Stimulated activated CD8-positive, alpha-beta memory T cell treated with anti-CD3 and anti-CD28 coated beads, Interleukin-15, amount 100 ng/mL, for 1 hour (primary cell): ENCODE measurements at regions not wholly inside any gene's neighbourhood (a gene's known extent, or its start where the extent isn't known, plus 50 kb on each side); places are given as distances from the start of the nearest gene placed in this dataset.
"Not testable (repeated sequence)": the region's sequence is repeated elsewhere in the genome, so short reads cannot be mapped to it uniquely, and the experiment has no call there.

Experiments
- DNase-seq: peaks from one replicate; pipeline ENCODE4 v3.0.0-alpha.2; 2020; ENCODE audit warnings: low read depth

DNA sequence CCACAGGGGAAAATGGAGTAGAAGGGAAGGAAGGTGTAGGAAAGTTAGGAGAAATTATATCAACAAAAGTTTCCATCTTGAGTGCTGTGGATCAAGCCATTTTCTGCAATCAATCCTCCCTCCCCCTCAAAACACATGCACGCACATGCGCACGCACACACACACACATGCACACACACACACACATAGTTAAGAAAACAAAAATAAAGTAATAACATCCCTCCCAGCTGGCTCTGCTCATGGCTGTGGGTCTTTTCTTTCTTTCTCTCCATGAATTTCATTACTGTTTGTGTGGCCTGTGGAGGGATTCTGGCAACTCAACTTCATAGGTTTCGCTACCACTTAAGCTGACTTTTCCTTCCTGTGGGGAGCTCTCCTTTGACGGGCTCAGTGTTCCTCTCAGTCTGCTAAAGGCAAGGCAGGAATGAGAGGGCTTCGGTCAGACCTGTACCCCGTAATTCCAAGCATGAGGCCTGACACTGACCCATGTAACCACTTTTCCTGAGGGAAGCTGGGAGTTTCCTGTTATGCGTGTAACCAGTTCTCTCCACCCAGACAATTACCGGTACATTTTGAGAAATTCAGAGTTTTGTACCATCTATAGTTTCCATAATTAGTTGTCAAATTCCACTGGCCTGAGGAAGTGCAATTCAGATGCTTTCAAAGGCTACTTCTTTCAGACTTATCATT lies 79.8 kb downstream of the ZNF92 start:
- no peak for DNase-seq

GRCh38 chr7:65454469-65454868 lies 80.8 kb downstream of the ZNF92 start:
- DNase-seq, result no peak

DNA sequence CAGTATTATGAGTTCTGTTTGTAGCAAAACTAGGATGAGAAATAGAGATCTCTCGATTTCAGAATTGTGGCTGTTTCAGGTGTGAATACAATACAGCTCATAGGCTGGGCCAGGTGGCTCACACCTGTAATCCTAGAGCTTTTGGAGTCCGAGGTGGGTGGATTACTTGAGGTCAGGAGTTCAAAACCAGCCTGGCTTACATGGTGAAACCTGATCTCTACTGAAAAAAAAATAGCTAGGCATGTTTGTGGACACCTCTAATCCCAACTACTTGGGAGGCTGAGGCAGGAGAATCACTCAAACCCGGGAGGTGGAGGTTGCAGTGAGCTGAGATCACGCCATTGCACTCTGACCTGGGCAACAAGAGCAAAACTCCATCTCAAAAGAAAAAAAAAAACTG lies 81.4 kb downstream of the ZNF92 start:
- not testable (repeated sequence) for DNase-seq

DNA sequence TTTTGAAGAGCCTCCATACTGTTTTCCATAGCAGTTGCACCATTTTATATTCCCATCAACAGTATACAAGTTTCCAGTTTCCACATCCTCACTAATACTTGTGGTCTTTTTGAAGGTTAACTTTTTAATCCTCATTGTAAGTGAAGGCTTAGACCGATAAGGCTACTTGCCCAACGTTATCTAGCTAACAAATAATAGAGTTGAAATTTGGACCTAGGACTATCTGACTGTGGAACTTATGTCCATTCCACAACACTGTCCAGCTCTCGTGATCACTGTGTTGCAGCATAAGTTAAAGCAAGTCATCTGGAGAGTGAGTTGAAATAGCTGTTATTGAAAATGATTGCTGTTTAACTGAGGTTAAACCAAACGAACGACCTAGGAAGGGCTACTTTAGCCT lies 84.0 kb downstream of the ZNF92 start:
- no peak for DNase-seq

DNA sequence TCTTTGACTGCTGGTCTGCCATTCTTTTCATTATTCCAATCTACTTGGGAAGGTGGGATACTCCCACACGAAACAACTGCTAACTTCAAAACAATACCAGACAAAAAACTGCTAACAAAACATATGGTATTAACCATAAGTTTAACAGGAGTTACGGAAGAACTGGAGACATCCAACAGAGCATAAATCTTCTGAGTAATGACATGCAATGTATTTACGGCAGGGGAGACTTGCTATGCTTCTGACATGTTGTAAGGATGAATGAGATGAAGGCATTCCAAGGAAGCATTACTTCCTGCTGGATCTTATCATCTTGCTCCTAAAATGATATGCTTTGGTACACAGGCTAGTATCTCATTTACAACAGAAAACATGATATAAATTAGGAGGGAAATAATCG lies 85.8 kb downstream of the ZNF92 start:
- no peak for DNase-seq

DNA sequence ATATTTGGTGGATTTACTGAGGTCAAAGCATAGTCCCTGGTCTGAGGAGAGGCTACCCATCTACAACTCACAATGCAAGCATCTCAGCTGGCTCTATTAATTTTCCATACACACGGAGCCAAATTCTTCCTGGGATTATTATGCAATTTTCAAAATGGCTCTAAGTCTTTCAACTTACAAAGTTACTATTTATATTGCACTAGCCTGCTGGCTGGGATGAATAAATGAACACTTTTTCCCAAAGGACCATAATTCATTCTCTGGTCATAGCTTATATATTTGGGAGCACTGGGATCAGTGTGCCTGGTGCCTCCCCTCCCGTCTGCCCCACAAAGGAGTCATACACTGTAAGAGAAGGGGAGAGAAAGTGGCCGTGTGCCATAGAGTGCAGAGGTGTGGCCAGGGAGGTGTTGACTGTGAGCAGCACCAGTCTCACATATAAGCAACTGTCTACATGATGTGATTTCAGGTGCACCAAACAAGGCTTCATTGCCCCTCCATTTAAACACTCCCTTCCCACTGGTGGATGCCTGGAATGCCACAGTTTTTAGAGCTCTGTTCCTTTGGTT lies 88.6 kb downstream of the ZNF92 start:
- DNase-seq, result no peak

GRCh38 chr7:65463184-65463583 lies 89.5 kb downstream of the ZNF92 start:
- no peak for DNase-seq

DNA sequence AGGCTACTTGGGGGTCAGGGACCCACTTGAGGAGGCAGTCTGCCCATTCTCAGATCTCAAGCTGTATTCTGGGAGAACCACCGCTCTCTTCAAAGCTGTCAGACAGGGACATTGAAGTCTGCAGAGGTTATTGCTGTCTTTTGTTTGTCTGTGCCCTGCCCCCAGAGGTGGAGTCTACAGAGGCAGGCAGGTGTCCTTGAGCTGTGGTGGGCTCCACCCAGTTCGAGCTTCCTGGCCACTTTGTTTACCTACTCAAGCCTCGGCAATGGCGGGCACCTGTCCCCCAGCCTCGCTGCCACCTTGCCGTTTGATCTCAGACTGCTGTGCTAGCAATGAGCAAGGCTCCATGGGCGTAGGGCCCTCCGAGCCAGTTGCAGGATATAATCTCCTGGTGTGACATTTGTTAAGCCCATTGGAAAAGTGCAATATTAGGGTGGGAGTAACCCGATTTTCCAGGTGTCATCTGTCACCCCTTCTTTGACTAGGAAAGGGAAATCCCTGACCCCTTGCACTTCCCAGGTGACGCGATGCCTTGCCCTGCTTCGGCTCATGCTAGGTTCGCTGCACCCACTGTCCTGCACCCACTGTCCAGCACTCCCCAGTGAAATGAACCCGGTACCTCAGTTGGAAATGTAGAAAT lies 96.4 kb downstream of the ZNF92 start:
- DNase-seq, result not testable (repeated sequence)

DNA sequence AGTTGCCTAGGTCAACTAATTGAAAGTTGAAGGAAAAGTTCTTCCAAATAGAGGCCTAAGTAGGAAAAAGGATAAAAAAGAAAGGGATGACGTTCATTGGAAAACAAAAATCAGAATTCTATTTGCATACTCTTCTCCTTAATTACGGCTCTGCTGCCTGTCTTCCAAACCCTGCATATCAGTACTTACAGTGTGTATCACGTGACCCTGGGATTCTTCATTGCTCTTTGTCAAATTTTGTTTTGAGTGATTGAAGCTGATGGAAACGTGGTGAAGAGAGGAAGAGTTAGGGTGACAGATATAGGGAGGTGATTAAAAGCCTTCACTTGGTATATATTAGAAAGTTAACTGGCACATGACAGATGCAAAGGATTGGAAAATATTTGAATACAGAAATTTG lies 97.9 kb downstream of the ZNF92 start:
- no peak for DNase-seq

- no peak for DNase-seq
Measured at GRCh38 chr7:65475040-65475726, 101.5 kb downstream of the ZNF92 start.

- DNase-seq, result no peak
Measured at GRCh38 chr7:65475734-65476319, 102.2 kb downstream of the ZNF92 start.

GRCh38 chr7:65477326-65477725 lies 103.7 kb downstream of the ZNF92 start:
- no peak for DNase-seq

DNA sequence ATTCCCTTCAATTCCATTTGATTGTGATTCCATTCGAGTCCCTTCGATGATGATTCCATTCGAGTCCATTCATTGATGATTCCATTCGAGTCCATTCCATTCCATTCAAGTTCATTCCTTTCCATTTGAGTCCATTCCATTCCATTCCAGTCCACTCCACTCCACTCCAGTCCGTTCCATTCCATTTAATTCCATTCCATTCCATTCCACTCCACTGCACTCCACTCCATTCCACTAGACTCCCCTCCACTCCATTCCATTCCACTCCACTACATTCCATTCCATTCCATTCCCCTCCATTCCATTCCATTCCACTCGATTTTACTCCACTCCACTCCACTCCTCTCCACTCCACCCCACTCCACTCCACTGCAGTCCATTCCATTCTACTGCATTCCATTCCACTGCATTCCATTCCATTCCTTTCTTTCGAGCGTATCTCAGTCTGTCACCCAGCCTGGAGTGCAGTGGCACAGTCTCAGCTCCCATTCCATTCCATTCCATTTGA lies 115.7 kb downstream of the ZNF92 start:
- no peak for DNase-seq

- DNase-seq, result not testable (repeated sequence)
Measured at GRCh38 chr7:65496697-65497096, 123.0 kb downstream of the ZNF92 start.

DNA sequence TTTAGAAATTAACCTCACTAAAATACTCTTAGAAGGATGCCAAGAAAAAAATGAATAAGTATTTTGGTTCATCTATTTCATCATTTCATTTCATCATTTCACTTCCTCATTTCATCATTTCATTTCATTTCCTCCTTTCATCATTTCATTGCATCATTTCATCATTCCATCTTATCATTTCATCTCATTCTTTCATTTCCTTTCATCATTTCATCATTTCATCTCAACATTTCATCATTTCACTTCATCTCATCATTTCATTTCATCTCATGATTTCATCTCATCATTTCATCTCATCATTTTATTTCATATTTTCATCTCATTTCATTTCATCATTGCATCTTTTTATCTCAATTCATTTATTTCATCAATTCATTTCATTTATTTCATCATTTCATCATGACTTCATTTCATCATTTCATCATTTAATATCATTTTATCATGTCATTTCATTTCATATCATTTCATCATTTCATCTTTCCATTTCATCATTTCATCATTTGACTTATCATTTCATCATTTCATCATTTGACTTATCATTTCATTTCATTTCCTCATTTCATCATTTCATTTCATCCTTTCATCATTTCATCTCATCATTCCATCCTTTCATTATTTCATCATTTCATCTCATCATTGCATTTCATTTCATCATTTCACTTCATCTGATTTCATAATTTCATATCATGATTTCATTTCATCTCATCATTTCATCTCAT lies 129.9 kb downstream of the ZNF92 start:
- no peak for DNase-seq

DNA sequence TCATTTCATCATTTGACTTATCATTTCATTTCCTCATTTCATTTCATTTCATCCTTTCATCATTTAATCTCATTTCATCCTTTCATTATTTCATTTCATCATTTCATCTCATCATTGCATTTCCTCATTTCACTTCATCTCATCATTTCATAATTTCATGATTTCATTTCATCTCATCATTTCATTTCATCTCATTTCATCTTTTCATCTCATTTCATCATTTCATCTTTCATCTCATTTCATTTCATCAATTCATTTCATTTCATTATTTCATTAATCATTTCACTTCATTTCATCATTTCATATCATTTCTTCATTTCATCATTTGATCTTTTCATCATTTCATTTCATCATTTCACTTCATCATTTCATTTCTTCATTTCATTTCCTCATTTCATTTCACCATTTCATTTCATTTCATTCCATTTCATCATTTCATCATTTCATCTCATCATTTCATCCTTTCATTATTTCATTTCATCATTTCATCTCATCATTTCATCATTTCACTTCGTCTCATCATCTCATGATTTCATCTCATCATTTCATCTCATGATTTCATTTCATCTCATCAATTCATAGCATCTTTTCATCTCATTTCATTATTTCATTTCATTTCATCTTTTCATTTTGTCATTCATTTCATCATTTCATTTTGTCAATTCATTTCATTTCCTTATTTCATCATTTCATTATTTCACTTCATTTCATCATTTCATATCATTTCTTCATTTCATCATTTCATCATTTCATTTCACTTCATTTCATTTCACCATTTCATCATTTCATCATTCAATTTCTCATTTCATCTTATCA lies 131.1 kb downstream of the ZNF92 start:
- not testable (repeated sequence) for DNase-seq

- DNase-seq, result not testable (repeated sequence)
Measured at GRCh38 chr7:65505320-65505633, 131.6 kb downstream of the ZNF92 start.

DNA sequence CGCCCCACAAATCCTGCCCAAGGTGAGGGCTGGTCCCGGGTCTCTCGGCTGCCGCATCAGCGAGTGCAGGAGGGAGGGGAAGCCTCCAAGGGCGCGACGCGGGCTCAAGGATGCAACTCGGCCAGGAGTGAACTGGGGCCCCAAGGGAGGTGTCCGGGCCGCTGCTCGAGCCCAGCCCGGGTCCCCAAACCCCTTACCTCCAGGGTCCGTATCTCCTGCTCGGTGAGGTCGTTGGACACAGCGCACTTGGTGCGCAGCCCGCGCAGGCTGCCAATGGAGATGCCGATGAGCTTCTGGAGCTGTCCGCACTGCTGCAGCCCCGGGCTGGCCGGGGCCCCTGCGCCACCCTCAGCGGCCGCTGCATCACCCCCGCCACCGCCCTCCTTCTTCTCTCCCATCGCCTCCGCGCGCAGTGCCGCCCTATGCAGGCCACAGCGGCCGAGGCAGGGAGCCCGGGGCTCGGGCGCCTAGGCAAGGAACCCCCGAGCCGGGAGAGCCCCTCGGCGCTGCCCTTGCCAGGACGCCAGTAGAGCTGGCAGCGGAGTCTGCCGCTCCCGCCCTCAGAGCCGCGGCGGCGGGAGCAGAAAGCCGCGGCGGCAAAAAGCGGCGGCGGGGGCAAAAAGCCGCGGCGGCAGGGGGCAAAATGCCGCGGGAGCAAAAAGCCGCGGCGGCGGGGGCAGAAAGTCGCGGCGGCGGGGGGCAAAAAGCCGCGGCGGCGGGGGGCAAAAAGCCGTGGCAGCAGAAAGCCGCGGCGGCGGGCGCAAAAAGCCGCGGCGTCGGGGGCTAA lies 135.1 kb downstream of the ZNF92 start:
- not testable (repeated sequence) for DNase-seq

DNA sequence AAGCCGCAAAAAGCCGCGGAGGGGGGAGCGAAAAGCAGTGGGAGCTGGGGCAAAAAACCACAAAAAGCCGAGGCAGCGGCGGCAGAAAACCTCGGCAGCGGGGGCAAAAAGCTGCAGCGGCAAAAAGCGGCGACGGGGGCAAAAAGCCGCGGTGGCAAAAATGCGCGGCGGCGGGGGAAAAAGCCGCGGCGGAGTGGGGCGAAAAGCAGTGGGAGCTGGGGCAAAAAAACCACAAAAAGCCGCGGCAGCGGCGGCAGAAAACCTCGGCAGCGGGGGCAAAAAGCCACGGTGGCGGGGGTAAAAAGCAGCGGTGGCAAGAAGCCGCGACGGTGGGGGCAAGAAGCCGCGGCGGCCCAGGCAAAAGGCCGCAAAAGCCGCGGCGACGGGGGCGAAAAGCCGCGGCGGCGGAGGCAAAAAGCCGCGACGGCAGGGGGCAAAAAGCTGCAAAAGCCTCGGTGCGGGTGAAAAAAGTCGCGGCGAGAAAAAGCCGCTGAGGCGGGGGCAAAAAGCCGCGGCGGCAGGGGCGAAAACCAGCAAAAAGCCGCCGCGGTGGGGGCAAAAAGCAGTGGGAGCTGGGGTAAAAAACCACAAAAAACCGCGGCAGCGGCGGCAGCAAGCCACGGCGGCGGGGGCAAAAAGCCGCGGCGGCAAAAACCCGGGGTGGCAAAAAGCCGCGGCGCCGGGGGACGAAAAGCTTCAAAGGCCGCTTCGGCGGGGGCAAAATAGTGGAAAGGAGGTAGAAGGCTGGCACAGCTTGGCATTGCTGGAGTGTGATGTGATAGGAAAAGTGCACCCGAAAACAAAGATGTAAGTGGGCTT lies 135.9 kb downstream of the ZNF92 start:
- no peak for DNase-seq
